DMS114 treated with DMSO at 0.1 percent for 48 hours (cell line): ENCODE measurements at regions not wholly inside any gene's neighbourhood (a gene's known extent, or its start where the extent isn't known, plus 50 kb on each side); places are given as distances from the start of the nearest gene placed in this dataset.

Experiments used
- DNase-seq: peaks from one replicate; lab custom pipeline; 2025; ENCODE audit not compliant: unreplicated experiment; lab: John Stamatoyannopoulos, UW

DNA sequence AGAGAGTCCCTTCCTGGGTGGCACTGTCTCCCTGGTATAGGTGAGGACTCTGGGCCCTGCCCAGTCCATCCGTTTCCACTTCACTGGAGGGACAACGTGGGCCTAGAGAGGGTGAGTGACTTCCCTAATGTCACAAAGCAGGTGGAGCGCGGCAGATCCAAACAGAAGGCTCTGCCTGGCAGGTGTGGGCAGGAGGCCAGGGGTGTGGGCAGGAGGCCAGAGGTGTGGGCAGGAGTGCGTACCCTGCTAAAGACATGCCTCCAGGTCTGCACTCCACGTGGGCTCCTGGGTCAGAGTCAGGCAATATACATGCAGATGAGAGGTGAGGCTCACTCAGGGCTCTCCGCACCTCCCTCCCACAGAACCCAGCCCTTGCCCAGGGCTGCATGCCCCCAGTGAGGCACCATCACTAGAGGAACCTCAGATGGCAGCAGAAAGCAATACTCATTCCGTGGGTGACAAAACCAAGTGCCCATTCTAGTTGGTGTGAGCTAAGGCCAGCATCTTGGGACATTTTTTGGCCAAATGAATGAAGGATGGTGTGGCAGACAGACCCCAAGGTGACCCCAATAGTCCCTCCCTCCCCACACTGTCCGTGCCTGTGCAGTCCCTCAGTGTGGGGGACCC lies 271.6 kb upstream of the RTL1 start:
- no peak for DNase-seq

DNA sequence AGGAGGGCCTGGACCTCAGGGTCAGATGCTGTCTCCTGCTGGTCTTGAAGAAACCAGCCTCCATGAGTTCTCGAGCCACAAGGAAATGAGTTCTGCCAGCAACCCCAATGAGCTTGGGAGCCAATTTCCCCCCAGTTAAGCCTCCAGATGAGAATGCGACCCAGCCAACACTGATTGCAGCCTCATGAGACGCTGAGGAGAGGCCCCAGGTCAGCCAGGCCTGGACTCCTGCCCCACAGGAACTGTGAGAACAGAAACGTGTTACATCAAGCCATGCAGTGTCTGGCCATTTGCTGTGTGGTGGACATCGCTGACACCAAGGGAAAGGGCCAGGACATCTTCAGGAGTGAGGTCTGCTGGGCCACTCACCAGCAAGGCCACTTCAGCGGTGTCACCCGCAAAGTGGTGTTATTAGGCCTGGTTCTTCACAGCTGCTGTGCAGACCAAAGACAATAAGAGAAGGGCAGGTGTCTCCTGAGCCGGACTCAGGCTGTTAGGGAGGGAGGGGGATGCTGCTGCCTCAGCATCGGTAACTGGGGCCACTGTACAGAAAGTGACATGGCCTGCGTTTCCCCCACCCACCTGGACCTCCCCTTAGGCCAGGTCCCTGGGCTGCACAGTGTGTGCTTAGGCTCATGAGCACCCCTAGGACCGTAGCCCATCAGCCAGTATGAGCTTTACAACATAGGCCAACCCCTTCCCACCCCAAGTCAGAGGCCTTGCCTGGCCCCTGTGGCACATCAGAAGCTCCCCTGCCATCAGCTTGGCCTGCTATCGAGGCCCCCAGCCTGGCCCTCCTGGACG lies 272.4 kb upstream of the RTL1 start:
- no peak for DNase-seq

DNA sequence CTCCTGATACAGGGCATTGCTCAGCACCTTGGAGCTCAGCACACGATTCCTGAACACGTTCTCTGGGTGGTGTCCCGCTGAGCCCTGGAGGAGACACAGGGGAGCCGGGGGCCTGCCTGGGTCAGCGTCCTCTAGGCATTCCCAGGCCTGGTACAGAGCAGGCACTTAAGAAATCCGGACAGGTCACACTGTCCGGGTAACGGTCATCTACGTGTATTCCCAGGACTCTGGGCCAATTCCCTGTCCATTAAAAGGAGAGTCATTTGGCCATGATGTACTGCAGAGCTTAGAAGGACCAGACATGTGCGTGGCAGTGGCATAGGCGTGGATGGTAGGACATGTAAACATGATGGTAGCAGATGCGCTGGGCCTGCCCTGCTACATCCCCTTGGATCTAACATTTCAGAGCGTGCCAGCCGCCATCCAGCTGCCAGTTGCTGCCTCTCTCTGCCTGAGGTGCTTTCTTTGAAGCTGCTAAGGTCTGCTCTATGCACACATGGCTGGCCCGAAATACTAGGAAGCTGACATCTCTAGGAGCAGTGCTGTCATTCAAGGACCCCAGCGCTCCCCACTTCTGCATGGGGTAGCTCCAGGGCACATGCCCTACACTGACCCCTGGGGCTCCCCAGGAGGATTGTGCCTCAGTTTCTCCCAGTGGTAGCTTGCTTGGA lies 273.1 kb upstream of the RTL1 start:
- DNase-seq, result no peak

DNA sequence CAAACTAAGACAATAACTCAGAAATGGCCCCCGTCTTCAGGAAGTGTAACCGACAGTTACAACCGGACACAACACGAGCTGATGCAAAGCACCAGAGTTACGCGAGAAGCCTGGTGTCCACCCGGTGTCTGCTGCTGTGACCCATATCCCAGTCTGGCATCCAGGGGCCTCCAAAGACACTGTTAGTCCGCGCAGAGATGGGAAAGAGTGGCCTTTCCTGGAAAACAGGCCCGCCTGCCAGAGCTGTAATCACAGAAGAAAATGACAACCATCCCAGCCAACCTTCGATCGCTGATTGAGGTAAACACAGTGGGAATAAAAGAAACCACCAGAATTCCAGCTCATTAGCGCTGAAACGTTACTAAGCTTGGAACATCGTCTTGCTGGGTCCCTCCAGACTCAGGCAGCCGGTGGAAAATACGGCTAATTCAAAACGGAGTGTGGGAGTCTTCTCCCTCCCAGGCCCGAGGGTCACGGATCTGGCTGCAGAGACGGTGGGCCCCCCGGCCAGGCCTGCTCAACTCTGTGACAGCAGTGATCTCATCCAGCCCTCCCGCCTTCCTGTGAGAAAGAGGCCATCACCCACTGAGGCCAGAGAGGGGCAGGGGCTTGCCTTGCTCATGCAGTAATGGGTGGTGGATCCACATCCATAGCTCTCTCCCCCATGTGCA lies 273.9 kb upstream of the RTL1 start:
- DNase-seq, result no peak

DNA sequence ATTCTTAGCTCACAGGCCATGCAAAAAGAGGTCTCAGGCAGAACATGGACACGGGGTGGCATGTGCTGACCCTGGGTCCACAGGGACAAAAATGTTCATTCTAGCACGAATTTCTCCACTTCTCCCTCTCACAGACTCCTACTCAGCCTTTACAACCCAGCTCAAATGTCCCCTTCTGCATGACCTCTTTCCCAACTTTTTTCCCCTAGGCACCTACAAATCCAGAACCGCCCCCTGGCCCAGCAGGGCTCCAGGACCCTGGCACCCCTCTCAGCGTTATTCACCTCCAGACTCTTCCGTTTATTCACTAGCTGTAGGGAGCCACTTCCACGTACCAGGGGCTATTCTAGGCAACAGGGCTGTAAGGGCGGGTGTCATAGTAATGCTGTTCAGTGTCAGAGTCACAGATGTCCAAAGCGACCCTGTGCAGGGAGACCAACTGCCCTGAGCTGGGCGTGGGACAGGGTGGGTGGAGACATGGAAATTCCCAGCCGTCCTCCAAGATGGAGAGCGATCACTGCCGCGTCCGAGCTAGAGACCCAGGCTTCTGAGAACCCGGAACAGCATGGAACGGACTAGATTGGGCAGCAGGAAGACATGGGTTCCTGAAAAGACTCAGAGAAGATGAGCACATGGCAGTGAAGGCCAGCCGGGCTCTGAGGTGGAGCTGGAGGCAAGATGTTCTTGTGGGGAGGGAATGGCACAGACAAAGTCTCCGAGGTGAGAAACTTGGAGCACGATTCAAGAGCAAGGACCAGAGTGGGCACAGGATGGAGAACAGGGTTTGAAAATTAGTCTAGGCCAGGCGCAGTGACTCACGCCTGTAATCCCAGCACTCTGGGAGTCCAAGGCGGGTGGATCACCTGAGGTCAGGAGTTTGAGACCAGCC lies 274.9 kb upstream of the RTL1 start:
- no peak for DNase-seq

DNA sequence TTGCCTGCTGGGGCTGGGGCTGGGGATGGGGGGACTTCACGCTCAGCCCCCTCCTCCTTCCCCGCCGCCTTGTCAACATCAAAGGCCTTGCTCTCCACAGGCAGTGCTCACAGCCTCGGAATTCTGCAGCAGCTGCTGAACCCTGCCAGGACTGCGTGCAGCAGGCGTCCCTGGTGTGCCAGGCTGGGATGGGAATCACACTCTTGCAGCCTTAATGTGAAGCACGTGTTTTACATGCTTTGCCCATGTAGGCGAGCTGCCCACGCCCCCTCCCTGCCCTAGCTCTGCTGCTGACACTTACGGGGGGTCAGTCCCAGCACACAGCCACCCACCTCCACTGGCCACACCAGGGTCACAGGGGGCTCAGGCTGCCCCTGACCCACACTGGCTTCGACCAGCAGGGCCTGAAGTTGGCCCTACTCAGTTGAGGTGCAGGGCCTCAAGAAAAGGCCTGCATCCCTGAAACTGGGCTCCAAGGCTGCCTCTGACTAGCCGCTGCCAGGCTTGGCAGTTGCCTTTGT lies 276.2 kb upstream of the RTL1 start:
- no peak for DNase-seq

DNA sequence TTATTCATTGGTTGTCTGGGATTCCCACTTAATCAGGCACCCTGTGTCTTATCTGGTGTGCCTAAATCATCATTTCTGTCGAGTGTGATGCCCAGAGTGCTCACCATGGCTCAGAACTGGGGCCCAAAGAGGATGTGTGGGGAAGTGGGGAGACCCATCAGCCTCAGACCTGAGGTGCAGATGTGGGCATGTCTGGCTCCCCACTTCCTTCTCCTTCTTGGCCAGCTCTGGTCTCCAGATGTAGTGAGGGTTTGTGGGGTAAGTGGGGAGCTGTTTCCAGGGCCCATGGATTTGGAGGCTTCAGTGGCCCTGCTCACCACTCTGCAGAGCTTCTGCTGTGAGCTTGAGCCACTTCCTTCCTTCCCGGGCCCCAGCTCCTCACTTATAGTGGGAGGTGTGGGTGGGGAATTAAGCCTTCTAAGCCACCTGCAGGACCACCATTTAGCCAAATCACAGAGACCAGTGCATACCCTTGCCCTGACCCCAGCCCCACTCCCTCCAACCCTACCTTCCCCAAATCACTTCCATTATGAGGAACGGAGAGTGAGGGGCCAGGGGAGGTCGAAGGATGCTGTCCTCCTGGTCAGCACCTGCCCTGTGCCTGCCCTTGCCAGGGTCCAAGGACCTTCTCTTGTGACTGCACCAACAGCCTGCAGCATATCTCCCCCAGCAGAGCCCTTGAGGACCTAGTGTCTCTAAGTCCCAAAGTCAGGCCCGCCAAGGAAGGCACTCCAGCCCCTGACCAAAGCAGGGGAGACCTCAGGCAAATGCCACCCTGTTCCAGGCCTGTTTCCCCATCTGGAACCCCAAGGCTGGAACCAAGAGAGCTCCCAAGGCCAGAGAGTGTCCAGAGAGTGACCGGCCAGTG lies 278.2 kb upstream of the RTL1 start:
- DNase-seq, result no peak

DNA sequence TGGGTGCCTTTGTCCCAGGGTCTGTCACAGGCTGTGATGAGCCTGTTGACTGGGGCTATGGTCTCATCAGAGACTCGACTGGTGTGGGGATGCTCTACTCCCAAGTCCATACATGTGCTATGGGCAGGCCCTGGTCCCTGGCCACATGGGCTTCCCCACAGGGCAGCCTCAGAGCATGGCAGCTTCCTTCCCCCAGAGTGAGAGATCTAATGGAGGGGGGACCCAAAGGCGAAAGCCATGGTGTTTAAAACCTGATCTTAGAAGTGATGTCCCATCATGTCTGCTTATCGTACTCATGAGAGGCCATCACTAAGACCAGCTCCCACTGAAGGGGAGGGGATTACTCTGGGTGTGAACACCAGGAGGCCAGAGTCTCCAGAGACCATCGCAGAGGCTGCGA lies 279.0 kb upstream of the RTL1 start:
- no peak for DNase-seq

DNA sequence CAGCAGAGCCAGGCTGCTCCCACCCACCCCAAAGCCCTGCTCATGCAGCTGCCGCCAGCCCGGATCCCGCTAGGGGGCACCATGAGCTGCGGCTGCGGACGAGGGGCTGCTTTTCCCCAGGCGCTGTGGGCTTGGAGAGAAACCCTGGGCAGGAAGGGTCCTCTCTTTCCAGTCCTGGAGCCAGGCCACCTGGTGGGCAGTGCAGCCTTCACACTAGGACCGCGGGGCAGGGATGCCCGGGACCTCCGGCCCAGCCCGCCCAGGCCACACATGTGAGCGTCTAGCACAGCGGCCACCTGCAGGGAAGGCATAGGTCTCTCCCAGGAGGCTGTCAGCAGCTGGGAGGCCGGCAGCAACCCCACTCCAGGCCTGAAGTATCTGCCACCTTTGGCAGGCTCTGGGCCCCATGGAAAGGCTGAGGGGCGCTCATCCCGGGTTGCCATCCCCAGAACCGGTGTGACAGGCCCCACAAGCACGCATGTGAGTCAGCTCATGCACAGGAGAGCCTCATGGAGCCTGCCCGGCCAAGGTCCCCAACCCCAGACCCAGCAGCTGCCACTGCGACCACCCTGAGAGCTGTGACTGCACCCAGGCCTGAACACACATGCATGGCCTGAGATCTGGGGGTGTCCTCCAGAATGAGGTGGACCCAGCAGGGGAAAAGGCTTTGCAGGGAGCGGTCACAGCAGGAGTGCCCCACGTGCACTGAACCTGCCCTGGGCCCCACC lies 280.0 kb upstream of the RTL1 start:
- DNase-seq, result no peak

DNA sequence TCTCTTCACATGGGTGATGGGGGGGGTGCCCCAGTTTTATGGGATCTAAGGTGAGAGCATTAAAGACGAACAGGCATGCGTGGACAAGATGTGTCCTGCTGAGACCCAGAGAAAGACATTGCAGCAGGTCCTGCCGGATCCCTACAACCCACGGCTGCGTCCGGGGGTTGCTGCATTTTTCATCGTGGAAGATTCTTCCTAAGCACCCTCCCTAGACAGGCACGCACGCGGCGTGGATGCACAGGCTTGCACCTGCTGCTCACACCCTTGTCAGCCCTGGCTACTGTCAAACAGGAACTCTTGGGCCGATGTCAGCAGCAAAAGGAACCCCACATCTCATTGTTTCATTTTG lies 280.6 kb upstream of the RTL1 start:
- no peak for DNase-seq

DNA sequence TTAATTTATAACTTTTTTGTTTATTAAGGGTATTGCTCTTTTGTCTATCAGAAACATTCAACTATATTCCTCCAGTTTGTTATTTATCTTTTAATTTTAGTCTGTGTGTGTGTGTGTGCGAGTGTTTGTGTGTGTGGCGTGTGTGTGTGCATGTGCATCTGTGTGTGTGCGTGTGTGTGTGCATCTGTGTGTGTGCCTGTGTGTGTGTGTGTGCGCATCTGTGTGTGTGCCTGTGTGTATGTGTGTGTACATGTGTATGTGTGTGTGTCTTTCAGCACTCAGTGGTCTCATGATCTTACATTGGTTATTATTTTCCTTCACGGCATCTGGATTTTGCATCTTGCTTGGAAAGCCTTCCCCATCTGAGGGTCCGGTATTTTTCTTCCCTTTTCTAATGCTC lies 281.1 kb upstream of the RTL1 start:
- no peak for DNase-seq

DNA sequence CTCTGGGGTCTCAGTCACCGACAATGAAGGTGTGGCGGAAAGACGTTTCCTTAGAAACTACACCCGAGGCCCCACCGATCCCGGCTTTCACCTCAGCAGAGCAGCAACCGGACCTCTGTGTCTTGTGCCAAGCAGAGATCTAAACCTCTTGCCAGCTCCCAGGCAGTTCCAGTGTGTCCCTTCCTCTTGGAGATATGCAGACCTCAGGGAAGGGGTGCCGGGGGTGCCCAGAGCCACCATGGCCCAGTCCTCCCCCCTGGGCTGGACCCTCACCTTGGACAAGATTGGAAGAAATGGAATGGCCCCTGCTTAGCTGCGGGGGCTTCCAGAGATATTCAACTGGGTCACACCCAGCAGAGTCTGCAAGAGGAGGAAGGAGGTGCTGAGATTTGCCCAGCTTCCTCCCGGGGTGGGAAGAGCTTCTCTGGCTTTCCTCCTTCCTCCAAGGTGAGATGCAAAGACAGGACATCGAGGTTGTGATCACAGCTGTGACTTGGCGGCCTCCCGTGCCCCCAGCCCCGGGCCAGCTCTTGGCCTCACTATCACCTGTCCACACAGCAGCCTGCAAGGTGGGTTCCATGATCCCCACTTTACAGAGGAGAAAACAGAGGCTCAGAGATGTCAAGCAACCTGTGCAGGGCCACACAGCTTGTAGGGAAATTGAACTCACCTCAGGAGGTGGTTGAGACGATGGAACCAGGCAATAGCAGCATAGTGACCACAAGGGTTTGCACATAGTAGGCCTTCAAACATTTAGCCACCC lies 281.7 kb upstream of the RTL1 start:
- DNase-seq, result no peak

DNA sequence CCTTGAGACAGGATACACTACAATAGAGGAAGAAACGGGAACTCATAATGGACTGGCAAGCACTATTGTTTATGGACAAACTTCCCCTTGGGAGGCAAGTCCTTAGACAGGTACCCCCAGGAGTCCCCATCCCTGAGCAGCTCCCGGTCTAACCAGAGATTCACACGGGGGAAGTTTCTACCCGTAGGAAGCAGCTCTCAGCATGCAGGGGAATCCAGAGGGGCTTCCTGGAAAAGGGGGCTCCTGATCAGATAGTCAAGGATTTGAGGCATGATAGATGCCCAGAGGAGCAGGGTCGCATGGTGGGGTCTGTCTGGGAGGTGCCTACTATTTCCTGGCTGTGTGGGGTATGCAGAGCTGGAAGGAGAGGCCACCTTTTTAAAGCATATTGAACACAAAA lies 282.4 kb upstream of the RTL1 start:
- DNase-seq, result no peak

DNA sequence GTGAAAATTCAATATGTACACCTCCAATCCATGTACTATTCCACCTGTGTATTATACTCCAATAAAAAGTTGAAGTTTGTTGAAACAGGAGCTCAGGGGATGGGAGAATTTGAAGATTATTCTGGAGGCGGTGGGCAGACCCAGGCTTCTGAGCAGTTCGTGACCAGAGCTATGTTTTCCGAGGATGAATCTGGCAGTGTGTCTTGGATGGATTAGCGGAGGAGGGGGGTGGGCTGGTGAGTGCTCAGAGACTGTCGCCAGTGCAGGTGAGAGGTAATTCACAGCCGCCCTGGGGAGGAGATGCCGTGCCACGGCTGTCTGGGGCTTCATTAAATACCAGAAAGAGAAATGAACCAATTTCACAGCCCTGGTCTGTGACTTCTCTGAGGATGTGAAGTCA lies 283.0 kb upstream of the RTL1 start:
- no peak for DNase-seq

DNA sequence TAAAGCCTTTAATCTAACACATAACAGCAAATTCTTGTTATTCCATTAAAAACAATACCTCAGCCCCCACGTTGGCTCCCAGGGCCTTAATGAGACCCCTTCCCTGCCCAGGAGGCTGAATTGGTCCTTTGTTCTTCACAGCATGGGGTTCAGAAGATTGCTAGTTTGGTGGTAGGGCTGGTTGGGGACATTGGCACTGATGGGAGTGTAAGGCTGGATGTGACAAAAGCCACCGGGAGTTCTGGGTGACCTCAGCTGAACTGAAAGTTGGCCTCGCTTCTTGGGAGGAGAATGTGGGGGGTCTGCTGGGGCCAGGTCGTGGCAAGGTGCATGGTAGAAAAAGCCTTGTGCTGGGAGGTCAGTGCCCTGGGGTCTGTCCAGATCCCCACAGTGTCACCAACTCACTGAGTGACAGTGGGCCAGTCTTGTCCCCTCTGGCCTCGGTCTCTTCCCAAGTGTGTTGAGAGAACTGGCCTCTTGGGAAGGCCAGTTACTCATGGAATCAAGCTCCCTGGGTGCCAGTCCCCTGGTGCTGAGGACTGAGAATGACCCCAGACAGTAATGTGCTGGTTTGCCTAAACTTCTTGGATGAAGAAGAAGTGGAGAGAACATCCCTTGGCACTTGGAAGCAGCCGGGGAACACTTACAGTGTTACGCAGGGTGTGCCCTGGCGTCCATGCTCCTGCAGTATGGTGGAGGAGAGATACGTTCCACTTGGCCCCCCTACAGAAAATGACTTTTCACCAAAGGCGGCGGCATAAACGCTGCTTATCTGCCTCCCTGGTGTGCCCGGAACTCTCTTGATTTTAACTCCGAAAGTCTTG lies 283.7 kb upstream of the RTL1 start:
- DNase-seq, result no peak

DNA sequence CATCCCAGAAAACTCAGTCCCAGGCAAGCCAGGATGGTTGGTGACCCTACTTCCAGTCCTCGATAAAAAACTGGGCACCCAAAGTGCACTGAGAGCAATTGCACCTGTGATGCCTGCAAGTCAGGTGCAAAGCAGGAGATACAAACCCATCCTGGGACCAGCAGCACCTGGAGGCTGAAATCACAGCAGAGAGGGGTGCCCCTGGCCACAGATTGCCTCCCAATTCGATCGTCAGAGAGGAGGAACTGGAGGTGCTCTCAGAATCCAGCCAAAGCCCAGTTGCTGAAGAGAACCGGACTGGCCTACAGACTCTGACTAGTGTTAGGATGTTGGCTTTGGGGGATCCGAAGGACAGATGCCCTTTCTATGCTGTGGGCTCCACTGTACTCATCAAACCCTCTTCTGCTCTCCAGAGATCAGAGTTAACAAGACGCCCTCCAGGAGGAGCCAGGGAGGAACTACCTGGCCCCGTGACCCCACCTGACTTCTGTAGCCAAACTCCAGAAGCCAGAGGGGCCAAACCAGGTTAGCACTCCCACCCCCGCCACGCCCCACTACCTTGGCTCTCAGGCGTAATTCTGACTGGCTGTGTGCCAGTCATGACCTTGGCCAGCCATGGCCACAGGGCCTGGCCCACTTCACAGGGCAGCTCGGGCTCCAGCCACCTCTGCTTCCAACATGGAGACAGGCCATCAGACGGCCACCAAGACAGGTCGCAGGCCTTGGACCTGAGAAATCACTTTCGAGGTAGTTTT lies 284.5 kb upstream of the RTL1 start:
- no peak for DNase-seq

DNA sequence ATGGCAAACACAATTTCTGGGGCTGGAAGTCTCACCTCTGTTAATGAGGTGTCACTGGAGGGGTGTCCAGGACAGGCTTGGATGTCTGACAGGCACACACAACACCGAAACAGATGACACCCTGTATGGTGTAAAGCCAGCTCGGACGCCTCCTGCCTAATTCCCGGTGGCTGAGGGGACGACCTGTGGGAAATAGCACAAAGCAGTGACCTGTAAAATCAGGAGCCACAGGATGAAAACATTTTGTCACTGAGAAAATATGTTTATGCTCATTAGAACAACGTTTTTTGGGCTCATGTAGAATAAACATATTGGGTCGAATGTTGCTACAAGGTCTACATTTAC lies 285.0 kb upstream of the RTL1 start:
- no peak for DNase-seq
